Tongue (tissue), 1 donor: ENCODE measurements at regions not wholly inside any gene's neighbourhood (a gene's known extent, or its start where the extent isn't known, plus 50 kb on each side); places are given as distances from the start of the nearest gene placed in this dataset.

ENCODE experiments used
- DNase-seq: peaks from one replicate; pipeline ENCODE4 v3.0.0-alpha.2; 2015

GRCh38 chr9:106716820-106717219 lies 146.1 kb upstream of the ZNF462 start:
- DNase-seq = no peak

- no peak for DNase-seq
These were observed 145.3 kb upstream of the ZNF462 start for GRCh38 chr9:106717686-106718085.

- no peak for DNase-seq
These were observed 144.0 kb upstream of the ZNF462 start for GRCh38 chr9:106718936-106719335.

DNA sequence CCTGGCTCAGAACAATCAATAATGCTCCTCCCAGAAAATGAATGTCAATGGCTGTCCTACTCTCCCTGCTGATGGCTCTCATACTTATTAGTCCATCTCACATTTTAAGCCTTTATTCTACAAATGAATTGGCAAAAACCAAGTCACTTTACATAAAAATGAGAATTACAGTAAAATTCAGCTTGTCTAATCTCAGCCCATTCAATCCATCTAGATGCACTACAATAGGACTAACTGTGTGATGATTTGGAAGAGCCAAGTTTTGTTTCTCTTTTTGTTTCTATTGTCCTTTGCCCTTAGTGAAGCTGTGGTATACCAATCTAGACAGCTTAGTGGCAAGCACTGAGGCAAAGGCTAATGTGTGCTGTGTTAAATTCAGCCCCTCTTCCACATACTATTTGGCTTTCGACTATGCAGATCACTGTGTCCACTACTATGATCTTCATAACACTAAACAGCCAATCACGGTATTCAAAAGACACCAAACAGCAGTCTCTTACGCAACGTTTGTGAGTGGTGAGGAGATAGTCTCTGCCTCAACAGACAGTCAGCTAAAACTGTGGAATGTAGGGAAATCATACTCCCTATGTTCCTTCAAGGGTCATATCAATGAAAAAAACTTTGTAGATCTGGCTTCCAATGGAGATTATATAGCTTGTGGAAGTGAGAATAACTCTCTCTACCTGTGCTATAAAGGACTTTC lies 140.8 kb upstream of the ZNF462 start:
- no peak for DNase-seq

DNA sequence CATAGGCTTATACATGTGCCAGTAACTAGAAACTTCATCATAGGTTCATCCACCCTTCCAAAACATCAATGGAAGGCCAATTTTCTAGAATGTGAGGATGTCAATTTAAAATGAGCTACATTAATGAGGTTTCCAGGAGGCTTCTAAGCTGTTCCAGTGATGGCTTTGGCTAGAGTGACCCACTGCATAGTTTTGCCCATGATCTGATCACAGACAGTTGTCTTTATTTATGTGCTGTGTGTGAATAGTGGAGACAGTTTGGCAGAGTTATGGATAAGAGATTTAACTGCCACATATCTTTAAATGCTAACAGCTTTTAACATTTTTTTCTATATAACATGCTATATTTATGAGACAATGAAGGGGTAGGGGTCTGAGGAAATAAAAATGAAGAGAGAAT lies 139.0 kb upstream of the ZNF462 start:
- no peak for DNase-seq

GRCh38 chr9:106724566-106724965 lies 138.4 kb upstream of the ZNF462 start:
- DNase-seq = no peak

- DNase-seq = no peak
These were observed 136.7 kb upstream of the ZNF462 start for GRCh38 chr9:106726070-106726815.

DNA sequence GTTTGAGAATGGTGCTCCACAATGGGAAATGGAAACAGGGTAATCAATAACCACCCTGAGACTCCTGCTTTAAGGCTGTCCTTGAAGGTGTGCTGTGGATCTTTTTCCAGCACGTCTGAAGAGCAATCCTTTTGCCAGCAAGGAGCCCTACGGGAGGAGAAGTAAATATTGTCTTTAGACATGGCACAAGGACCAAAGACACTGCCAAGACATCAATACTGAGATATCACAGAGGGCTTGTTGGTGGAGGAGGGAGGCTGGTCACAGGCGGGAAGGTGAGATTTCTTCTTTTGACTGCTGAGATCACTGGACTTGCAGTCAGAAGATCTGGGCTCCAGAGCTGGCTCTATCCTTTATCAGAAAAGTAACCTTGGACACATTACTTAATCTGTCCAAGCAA lies 135.0 kb upstream of the ZNF462 start:
- DNase-seq = no peak

- DNase-seq = no peak
These were observed 134.1 kb upstream of the ZNF462 start for GRCh38 chr9:106728860-106729259.

DNA sequence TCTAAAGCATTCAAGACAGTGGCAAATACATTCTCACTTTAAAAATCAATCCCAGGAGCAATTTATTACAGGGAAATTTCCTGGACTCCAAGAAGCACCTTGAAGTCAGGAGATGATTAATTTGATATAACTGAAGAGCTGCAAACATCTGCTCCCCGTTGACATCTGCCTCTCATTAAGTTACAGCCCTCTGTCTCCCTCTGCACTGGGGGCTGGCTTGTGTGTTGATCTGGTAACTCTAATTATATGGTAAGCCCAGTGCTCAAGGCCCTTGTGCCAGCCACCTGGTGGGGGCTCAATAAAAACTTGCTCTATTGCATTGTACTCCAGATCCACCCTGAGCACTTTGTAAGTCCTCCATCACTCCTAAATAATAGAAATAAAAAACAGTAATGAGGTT lies 131.1 kb upstream of the ZNF462 start:
- DNase-seq = no peak

DNA sequence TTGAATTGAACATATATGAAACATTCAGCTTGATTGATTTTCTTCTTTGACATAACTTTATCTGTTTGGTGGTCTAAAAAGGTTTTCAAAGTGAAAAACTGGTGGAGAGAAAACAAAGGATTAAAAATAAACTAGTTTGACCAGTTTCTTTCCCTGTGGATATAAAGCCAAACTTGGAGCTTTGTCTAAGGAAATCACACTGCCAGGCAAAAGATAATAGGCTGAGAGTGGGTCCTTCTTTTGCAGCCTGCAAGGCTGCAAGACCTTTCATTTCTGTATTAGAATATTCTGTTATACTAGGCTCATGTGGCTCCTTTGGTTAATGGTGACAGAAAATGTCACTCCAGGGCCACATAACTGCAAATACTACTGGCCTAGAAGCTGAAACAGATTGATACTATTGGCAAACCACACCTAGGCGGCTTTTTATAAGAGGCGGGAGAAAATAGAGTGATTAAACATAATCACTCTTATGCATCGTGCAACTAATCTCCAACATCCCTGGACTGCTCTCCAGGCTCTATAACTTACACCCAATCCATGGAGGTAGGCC lies 129.1 kb upstream of the ZNF462 start:
- DNase-seq = no peak

DNA sequence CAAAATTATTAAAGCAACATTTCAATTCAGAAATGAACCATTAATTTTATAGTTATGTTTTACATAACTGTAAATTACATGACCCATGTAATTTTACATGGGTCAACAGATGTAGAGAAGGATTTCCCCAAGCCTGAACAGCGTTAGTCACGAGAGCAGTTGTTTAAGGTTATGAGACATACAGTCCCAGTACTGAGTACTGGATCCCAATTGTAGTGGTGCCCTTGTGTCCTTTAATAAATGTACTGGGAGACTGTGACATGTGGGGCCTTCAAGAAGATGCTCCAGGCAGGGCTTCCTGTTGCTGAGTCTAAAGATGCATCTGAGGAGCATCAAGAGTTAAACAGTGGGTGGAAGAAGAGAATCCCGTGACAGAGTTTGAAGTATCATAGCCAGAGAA lies 125.5 kb upstream of the ZNF462 start:
- no peak for DNase-seq

GRCh38 chr9:106738109-106738508 lies 124.9 kb upstream of the ZNF462 start:
- no peak for DNase-seq

DNA sequence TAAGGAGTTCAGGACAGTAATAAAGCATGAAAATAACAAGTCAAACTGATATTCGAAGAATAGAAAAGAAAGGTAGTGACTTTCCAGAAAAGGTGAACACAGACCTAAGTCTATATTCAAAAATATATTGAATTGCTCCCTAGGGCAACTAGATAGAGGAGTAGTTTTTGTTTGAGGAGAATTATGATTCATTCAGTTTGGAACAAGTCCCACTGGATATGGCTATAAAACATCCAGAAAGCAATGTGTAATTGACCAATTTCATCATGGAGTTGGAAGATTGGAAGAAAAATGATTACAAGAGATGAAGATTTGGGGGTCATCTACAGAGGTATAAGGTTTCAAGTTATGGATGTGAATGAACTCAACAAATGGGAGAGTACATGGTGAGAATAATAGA lies 117.5 kb upstream of the ZNF462 start:
- no peak for DNase-seq

DNA sequence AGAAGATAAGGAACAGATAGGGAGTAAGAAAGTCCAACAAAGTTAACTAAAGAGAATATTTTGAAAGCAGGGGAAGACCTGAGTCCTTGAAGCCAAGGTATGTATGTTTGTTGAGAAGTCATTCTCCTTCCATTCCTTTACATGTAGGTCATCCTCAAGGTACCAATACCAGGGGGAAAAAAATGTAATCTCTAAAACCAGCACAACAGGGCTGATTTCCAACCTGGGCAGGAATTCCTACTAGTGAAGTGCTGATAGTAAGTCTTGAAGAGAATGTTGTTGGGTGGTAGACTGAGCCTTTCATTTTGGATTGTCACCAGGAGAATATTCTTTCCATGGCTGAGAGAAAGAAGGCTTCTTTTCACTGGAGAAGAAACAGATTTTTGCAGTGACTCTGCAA lies 117.1 kb upstream of the ZNF462 start:
- no peak for DNase-seq

DNA sequence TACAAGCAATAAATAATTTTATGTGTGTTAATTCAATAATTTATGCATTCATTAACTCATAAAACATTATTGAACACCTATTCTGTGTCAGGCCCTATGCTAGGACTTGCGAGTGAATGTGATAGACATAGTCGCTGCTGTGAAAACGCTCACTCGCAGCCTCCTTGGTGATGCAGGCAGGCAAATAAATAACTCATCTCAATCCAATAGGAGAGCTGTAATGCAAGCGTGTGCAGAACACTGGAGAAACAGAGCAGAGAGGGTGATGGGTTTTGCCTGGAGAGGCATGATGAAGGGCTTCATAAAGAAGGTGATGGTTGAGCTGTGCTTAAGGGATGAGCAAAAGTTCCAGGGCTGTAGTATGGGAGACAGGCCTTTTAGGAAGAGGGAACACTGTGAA lies 111.3 kb upstream of the ZNF462 start:
- no peak for DNase-seq

DNA sequence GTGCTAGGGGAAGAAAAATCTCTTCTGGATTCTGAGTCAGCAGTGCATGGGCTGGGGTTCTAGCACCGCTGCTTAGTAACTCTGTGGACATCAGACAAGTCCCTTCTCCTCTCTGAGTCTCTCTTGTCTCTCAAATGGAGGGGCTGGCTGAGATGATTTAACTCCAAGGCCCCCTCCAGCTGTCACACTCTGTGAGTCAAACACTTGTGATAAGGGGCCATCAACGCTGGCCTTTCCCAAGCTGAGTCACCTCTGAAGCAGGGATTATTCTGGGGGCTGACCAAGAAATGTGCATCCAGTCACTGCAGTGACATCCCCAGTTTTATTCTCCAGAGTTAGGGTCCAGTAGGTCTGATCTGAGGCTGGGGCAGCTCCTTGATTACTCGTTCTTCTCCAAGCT lies 110.4 kb upstream of the ZNF462 start:
- DNase-seq = no peak

GRCh38 chr9:106753155-106753671 lies 109.8 kb upstream of the ZNF462 start:
- DNase-seq = no peak

DNA sequence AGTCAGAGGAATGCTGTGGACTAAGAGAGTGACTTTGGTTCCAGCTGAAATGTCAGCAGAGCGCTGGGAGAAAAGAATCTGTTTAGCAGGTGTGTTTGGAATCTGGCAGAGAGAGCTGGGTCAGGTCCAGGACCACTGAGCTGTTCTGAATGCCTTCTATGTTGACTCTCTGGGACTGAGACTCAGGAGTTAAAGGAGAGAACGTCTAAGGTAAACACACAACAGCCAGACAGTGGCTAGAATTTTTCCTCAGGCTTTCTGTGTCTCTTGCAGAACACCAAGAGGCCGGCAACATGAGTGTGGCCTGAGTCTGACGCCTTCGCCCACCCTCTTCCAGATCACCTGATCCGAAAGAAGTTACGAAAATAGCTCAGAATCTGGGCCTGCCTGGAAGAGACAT lies 107.2 kb upstream of the ZNF462 start:
- peak; percentile 79 for DNase-seq

DNA sequence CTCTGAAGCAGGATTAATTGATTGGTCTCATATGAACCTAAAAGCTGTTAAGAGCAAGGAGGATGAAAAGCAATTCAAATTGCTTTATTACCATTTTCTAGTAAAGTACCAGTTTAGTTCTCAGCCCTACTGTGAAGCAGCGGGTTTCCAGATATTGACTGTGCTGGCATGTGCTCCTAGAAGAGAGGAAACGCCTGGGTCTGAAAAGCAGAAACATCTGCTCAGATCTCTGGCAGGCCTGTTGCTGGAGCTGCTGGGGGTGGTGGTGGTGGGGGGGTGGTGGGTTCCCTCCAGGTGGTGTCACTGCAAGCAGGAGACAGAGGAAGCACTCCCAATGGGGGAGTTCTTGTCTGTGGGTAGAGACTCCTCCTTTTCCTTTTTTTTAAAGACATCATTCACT lies 105.5 kb upstream of the ZNF462 start:
- no peak for DNase-seq

DNA sequence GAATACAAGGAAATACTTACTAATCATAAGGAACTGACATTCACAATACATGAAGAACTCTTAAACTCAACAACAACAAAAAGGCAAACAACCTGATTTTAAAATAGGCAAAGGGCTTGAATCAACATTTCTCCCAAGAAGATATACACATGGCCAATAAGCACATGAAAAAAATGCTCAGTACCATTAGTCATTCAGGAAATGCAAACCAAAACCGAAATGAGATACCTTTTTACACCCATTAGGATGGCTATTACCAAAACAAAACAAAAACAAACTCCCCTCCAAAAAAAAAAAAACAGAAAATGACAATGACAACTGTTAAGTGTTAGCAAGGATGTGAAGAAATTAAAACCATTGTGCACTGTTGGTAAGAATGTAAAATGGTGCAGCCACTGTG lies 104.1 kb upstream of the ZNF462 start:
- no peak for DNase-seq

- DNase-seq = no peak
These were observed 101.5 kb upstream of the ZNF462 start for GRCh38 chr9:106761493-106761892.

DNA sequence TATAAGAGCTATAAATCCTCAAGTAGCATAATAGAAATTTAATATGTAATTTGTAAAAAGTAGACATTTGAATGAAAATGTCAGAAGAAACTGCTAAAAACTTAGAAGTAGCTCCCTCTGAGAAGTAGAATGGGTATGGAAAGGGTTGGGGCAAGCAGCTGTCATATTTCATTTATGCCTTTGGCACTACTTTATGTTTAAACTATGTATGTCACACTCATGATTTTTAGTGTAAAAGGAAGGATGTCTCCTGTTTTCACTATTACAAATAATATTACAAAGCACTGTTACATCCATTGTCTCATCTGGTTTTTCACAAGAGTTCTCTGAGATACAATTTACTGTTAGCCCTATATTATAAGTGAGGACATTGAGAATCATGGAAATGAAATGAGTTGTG lies 96.3 kb upstream of the ZNF462 start:
- DNase-seq = no peak

GRCh38 chr9:106769331-106769730 lies 93.6 kb upstream of the ZNF462 start:
- no peak for DNase-seq
